GM19463 (cell line): ENCODE measurements at regions not wholly inside any gene's neighbourhood (a gene's known extent, or its start where the extent isn't known, plus 50 kb on each side); places are given as distances from the start of the nearest gene placed in this dataset.
"Not testable (repeated sequence)": the region's sequence is repeated elsewhere in the genome, so short reads cannot be mapped to it uniquely, and the experiment has no call there.

Source experiments
- ATAC-seq: cut with Tn5 transposase; IDR thresholded peaks from one replicate; pipeline ENCODE4 v1.9.1; 2021; ENCODE audit warnings: mild to moderate bottlenecking, moderate library complexity; ENCODE audit not compliant: unreplicated experiment

DNA sequence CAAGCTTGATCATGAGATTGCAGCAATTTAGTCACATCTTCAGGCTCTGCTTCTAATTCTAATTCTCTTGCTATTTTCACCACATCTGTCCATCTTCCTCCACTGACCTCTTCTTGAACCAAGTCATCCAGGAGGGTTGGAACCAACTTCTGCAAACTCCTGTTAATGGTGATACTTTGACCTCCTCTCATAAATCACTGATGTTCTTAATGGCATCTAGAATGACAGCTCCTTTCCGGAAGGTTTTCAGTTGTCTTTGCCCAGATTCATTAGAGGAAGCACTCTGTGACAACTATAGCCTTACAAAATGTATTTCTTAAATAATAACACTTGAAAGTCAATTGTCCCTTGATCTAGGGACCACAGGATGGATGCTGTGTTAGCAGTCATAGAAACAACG is 136.2 kb downstream of the IGLL1 start:
- not testable (repeated sequence) for ATAC-seq

DNA sequence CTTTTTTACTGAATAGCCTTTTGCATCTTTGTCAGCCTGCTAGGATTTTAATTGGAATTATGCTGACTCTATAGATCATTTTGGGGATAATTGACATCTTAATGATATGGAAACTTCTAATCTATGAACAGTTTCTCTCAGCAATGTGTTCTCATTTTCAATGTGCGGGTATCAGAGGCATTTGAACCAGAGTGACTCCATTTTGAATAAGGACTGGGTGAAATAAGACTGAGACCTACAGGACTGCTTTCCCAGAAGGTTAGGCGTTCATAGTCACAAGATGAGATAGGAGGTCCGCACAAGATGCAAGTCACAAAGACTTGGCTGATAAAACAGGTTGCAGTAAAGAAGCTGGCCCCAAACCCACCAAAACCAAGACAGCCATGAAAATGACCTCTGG is 140.5 kb downstream of the IGLL1 start:
- ATAC-seq = not testable (repeated sequence)

DNA sequence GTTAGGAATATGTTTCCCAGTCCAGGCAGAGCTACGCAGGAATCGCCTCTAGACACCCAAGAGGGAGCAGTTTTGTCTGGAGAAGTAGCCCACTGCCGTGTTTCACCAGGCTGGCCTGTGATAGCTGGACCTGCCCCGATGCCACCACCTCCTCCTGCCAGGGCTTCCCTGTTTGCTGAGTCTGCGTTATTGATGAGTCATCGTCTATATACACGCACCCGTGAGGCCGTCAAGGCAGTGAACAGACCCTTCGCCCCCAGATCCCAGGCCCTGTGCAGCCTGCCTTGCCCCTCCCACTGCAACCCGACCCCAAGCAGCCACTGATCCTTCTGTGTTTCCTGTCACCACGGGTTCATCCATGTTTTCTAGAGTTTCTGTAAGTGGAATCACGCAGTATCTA is 141.9 kb downstream of the IGLL1 start:
- ATAC-seq = no peak

DNA sequence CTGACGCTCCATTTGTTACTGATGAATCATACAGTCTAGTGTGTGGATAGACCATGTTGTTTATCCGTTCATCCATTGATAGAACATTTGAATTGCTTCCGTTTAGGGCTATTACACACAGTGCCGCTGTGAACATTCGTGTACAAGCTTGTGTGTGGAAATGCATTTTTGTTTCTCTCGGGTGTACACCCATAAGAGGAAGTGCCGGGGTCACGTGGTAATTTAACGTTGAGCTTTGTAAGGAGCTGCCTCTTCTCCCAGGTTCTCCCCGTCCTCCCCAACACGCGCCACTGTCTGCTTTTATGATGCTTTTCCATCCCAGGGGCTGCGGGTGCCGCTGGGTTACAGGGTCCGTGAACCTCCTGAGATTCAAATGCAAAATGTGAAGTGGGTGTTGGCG is 142.3 kb downstream of the IGLL1 start:
- ATAC-seq = no peak

DNA sequence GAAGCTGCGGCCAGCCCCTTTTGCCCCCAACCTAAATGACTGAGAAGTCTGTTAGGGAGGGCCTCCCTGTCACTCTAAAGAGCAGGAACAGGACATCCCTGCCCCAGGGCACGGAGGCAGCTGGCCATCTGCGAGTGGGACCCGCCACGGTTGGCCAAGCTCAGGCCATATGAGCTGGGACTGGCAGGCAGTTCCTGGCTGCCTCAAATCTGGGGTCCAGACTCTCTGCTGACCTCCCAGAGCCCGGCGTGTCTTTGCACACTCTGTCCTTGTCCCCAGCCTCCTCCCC is 143.0 kb downstream of the IGLL1 start:
- not testable (repeated sequence) for ATAC-seq

DNA sequence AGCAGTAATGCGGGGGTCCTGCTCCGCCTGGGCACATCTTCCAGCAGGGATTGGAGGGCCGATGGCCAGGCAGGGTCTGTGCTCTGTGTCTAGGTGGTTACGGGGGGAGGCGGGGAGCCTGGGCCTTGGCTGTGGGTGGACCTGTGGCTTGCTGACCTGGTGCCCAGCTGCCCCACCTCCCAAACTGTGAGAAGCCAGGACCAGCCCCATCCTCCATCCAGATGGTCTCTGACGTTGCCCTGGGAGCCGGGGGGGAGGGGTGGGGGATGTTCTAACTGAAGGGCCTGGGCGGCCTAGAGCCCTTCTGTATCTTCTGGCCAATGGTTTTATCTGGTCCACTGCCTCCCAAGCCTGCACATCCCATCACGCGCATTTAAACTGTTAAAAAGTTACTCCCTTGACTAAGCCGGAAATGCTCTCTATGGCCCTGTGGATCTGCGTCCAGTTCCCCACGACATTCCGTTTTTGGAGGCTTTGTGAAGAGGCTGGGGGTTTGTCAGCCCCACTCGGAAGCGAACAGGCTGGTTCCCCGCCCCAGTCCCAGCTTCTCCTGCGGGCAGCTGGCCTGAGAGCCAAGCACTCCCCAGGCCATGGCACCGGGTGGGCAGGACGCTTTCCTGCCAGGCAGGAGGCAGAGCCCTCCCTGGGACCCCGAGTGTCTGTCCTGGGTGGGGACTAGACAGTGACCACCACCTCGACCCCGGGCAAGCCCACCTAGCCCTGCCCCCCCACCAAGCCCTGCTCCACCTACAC is 143.6 kb downstream of the IGLL1 start:
- ATAC-seq = not testable (repeated sequence)

DNA sequence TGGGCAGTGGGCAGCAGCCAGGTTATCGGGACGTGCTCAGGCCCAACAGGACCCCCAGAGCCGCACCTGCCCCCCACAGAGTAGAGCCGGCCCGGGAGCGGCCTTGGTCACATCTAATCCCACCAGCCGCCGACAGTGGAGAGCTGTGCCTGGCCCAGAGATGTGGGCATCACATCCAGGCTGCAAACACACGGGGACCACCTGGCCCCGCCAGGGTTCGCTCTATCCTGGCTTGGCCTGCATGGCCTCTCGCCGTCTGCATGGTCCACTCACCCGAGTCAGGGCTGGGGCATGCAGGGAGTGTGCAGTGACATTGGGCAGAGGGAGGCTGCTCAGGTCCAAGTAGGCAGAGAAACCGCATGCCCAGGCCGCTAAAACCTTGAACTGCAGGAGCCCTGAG is 144.9 kb downstream of the IGLL1 start:
- ATAC-seq = not testable (repeated sequence)

DNA sequence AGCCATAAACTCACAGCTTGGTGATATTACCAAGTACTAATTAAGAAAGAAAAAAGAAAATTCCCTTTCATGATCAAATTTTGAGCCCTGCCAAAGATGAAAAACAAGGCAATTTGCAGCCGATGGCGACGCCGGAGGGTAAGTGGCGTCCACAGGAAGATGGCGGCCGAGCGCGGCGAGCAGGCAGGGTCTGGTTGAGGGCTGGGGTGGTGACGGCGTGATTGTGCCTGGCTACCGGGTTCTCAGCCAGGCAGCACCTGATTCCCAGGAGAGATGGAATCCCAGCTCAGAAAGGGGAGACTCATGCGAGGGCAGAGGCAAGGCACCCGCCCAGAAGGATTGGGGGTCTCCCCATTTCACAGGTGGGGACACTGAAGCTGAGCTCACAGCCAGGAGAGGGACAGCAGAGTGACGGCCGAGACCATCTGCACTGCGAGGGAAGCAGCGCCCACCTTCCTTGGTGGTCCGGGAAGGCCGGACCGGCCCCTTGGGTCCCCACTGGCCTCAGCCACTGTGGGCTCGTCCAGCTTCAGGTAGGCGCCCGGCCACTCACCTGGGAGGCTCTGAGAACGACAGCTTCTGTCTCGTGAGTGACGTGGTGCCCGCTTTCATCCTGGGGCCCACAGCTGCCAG is 145.8 kb downstream of the IGLL1 start:
- not testable (repeated sequence) for ATAC-seq

DNA sequence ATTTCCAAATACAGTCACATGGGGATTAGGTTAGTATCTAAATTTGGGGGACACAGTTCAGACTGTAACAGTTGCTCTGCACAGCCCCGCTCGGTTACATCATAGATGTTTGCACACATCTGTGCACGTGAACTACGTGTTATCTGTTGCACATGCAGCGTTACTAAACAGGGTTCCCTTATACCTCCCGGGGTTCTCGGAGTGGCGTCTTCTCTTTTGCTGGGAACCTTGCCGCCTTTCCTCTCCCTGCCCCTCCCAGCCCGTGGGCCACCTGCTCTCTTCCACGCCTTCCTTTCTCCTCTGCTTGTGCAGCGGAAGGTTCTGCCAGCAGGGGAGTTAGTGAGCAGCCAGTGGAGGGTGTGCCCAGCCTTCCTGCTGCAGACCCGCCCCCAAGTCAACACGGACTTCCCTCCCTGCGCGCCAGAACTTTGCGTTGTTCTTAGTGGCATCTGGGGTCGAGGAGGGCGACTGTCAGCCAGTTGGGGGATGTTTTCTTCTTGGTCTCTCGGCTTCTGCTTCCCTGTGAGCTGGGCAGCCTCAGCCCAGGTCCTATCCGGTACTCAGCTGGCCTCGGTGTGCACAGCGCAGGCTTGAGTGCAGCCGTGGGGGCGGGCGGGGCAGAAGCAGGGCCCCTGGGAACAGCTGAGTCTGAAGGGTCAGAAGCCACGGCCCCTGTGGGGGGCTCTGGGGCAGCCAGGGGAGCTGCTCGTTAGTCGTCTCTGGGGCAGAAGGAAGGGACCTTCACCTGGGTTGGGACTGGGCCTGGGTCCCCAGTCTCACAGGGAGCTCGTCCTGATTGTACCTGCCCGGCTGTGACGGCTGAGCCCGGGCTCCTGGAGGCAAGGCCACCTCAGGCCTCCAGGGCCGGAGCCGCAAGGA is 146.7 kb downstream of the IGLL1 start:
- ATAC-seq = not testable (repeated sequence)

DNA sequence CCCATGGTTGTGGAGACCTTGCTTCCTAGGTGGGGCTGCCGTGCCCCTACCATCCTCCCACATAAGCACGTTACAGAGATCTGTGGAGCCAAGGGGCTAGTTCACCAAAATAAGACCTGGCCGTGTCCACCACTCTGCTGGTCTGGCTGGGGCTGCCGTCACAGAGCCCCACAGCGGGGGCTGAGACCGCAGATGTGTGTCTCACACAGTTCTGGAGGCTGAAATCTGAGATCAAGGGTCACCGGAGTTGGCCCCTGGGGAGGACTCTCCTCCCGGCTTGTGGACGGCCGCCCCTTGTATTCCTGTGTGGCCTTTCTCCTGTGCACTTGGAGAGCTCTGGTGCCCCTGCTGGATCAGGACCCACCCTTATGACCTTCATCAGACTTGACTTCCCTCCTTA is 147.4 kb downstream of the IGLL1 start:
- not testable (repeated sequence) for ATAC-seq

DNA sequence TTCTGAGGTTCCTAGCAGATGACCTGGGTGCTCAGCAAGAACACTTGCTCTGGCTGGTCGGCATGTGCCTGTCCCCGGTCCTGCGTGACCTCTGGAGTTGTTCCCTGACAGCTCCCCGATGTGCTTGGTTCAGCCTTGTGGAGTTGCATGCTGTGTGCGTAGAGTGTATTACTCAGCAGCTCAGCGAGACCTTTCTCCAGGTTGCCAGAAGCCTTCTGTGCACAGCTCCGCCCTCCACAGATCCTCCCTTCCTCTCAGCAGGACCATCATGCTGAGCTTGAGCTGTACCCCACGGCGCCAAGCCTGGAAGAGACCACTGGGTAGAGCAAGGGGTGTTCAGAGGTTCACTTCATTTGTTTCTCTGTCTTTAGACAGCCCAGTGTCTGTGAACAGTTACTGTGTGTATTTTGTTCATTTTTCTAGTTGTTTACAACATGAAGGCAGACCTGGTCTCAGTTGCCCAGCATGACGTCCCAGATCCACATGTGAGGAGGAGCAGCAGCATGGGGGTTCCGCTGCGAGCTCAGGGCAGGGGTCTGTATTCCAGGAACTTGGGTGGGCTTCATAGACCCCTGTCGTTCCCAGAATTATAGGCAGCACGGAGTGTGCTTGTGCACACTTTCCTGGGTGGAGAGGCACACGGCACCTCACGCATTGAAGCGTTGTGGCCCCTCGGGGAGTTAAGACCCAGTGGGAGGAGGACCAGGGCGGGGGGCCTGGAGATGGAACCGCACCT is 148.6 kb downstream of the IGLL1 start:
- no peak for ATAC-seq

DNA sequence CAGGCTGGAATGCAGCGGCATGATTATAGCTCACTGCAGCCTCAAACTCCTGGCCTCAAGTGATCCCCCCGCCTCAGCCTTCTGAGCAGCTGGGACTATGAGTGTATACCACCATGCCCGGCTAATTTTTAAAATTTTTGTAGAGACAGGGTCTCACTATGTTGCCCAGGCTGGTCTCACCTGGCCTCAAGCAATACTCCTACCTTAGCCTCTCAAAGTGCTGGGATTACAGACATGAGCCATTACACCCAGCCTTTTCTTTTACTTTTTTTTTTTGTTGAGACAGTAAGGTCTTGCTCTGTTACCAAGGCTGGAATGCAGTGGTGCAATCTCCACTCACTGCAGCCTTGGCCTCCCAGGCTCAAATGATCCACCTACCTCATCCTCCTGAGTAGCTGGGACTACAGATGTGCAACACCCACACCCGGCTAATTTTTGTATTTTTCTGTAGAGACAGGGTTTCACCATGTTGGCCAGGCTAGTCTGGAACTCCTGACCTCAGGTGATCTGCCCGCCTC is 155.5 kb downstream of the IGLL1 start:
- not testable (repeated sequence) for ATAC-seq

DNA sequence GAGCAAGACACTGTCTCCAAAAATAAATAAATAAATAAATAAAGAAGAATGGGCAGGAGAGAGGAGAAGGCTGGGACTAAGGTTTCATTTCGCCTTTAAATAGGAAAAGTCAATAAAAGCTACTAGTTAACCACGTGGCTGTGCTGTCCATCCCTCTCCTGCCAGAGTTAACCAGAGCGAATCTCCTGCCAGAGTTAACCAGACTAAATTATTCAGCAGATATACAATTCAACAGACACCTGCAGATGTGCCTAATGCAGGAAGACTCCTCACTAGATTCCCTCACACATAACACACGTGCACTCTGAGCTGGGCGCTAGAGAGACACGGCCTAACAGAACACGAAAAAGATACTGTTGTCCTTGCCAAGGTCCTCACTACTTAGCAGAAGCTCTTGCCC is 156.1 kb downstream of the IGLL1 start:
- no peak for ATAC-seq

DNA sequence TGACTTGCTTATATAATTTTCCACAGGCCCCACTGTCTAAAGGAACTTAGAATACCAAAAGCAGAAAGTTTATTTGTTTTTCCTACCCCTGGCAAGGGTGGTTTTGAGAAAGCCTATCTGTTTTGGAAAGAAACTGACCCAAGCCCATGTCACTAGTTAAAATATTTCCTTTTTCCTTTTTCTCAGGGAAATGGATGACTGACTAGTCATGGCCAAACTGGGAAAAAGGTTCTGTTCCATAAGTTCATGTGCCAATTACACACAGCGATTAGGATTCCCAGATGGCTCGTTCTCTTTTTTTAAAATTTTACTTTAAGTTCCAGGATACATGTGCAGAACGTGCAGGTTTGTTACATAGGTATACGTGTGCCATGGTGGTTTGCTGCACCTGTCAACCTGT is 157.8 kb downstream of the IGLL1 start:
- not testable (repeated sequence) for ATAC-seq

DNA sequence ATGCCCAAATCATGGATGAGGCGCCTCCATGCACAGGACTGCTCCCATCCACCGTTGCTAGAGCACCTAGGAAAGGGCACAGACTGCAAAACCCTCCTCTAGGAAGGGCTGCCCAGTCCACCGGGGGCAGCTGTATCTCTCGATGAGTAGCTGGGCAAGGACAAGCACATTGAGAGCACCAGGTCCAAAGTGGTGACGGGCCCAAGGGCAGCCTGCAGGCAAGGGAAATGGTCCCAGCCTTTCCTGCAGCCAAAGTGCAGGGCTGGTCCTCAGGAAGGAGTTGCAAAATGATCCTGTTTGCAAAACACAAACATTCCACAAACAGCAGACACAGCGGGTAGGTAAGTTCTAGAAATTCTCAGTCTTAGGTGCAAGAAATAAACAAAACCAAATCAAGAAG is 158.8 kb downstream of the IGLL1 start:
- not testable (repeated sequence) for ATAC-seq

DNA sequence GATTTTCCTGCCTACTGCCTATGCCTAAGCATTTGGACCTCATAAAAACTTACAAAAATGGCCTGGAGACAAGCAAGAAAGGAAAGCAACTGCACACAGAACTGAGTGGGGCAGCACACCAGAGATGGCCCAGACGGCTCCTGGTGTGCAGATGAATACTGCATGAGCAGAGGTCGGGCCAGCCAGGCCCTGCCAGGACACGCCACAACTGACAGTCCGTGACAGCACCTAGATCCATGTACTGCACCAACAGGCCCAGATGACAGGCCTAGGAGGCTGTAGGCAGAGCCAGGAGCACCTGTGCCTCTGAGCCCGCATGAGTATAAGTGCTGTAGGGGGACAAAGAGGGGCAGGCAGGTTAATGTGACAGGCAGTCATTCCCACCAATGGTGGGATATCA is 160.2 kb downstream of the IGLL1 start:
- no peak for ATAC-seq

DNA sequence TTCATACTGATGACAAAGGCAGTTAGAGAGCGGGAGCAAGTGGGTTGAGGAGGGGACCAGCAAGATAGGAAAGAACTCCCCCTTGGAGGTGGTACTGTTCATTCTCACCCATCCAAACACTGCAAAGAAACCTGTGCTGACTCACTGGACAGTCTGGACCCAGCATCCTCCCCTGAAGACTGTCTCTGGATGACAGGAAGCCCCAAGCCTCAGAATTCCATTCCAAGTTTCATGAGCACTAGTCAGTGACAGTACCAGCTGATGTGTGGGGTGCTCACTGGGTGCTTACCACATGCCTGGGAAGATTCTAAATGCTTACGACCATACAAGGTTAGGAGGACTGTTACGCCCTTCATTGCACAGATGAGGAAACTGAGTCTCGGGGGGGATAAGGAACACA is 160.9 kb downstream of the IGLL1 start:
- no peak for ATAC-seq

DNA sequence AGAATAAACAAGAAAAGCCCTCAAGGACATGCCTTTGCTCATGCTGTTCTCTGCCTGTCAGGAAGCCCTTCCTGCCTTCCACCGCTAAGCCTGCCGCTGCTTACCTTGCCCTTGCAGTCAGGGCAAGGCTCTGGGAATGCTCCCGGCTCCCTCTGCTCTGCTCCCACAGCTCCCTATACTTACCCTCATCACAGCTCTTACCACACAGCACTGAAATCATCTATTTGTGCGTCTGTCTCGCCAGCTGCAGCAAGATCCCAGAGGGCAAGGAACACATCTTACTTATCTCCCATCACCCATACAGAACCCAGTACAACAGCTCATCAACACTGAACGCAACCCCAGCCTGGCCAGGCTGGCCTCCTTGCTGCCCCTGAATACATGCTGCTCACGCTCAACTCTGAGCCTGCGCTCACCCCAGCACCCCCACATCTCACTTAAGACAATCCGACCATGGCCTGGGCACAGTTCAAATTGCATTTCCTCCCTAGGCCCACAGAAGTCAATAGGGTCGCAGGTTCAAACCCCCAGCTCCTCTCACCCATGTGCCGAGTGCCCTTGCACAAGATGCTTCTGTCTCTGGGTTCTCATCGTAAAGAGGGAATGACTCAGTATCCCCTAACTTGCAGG is 161.8 kb downstream of the IGLL1 start:
- no peak for ATAC-seq

DNA sequence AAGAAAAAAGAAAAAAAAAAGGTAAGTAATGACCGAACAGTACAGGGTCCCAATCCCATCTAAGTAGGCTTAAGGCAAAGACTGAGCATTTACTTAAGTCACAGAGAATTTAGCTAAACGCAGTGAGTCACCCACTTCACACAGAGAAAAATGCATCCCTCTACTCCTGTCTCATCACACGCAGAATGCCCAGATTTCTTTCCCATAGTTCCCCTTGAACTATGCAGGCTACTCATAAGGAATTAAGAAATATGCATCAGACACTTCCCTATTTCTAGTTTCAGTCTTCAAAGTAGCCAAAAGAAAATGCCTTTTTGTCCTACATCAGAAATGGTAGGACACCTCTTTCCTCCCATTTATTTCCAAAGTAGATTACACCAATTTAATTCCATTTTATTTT is 162.8 kb downstream of the IGLL1 start:
- not testable (repeated sequence) for ATAC-seq

DNA sequence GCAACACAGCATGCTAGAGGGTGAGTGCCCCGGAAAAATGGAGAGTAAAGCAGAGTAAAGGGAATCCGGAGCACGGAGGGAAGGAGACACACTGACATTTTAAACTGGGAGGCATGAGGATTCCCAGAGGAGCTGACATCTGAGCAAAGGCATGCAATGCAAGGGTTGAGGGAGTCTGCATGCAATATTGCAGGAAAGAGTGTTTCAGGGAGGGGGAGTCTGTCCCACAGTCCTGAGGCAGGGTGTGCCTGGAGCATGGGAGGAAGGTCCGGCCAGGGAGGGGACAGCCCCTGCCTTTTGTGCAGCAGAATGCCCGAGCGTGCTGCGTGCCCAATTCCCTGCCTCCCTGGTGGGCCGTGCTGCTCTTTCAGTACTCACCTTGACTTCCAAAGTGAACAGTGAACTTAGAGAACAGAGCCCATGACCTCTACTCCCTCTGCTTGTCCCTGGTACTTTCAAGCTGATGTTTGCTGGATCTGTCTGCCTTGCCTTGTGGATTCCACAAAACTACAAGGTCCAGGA is 163.9 kb downstream of the IGLL1 start:
- not testable (repeated sequence) for ATAC-seq
